ENCODE measurements at regions not wholly inside any gene's neighbourhood (a gene's known extent, or its start where the extent isn't known, plus 50 kb on each side); places are given as distances from the start of the nearest gene placed in this dataset.

- TF ChIP-seq TAF1 (IDR thresholded peaks at IDR 0.05; ENCODE audit: low read depth) (no peak), REST (IDR thresholded peaks at IDR 0.05; ENCODE audit: borderline replicate concordance) (no peak), POLR2AphosphoS5 (IDR thresholded peaks at IDR 0.05) (no peak), CTCF (IDR thresholded peaks at IDR 0.05; ENCODE audit: poor library complexity, severe bottlenecking) (no peak), SMC3 (conservative IDR thresholded peaks at IDR 0.05; ENCODE audit: poor library complexity) (no peak), EP300 (conservative IDR thresholded peaks at IDR 0.05; ENCODE audit: poor library complexity, severe bottlenecking) (no peak), EZH2 (IDR thresholded peaks at IDR 0.05; ENCODE audit: borderline replicate concordance, insufficient read depth, low read length, poor library complexity, severe bottlenecking) (no peak), RAD21 (conservative IDR thresholded peaks at IDR 0.05) (no peak), MXI1 (conservative IDR thresholded peaks at IDR 0.05; ENCODE audit: poor library complexity, severe bottlenecking) (no peak)
These were observed 152.2 kb upstream of the SOX4 start for GRCh38 chr6:21441386-21441785.
